ENCODE measurements at regions not wholly inside any gene's neighbourhood (a gene's known extent, or its start where the extent isn't known, plus 50 kb on each side); places are given as distances from the start of the nearest gene placed in this dataset.
"Not testable (repeated sequence)": the region's sequence is repeated elsewhere in the genome, so short reads cannot be mapped to it uniquely, and the experiment has no call there.

DNA sequence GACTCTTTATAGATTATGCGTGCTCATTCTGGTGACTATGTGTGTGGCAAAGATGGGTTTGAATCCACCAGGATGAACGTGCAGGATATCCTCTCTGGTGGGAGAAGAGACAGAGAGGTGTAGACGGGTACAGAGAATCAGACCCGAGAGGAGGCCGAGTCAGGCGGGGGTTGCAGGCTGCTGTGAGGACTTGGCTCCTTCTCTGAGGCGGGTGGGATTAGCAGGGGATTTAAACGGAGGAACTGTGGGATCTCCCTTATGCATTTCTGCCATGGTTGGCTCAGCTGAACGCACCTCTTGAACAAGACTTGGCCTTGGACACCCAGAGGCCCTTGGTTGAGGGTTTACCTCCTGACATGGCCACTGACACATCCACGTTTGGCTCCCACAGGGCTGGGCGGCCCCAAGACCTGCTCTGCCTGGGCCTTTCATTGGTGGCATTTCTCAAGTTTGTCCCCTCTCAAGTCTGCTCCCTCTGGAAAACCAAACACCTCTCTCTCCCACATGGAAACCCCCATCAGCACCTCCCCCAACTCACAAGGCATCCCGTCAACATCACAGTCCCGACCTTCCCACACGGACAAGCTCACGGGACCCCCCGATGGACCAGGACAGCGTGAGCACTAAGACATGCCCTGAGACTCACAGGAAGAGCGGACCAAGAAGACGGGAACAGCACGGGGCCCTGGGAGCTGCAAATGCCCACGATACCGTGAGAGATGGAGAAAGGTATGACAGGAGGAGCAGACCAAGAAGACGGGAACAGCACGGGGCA is 158.3 kb downstream of the RTP5 start:
- DNase-seq (ENCODE audit: low read depth, low spot score), result no peak

DNA sequence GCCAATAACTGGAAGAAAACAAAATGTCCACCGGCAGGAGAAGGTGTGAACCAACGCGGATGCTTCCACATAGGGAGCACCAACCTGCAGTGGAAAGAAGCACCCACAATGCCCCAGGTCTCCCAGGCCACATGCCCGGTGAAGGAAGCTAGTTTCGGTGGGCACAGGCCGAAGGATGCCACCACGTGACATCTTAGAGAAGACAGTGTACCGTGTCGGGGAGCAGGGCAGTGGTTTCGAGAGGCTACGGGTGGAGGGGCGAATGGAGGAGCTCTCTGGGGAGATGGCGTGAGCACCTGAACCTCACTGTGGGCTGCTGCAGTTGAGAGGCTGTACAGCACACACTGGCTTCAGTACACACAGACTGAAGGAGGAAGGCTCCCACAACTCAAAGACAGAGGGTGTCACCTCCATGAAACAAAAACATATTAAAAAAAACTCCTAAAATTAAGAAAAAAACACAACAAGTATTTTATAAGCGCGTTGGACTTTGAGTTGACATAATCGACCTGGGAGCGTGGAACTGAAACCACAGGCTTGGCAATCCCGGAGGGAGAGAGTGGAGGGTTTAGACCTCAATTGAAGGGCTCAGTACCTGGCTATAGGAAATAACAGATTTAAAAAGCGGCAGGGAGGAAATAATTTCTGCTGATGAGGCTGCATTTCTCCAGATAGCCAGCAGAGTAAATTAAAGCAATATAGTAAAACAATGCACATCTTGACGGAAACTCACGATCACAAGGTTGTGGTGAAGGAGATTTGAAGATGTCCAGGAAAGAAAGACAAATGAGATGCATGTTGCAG is 160.1 kb downstream of the RTP5 start:
- DNase-seq (ENCODE audit: low read depth, low spot score), result no peak

DNA sequence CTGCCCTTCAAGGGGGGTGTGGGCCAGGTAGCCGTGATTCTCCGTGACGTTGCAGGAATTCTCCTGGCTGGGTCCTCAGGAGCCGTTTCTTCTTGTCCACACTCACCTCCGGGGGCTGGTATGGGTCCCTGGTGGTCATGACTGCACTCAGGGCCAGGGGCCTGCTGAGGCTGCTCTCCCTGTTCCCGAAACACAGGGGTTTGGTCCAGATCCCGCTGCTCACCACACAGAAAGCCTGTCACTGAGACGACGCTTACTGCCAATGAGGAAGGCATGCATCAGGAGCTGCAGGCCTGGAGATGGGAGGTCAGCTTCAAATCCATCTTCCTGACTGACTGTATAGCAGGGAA is 160.7 kb downstream of the RTP5 start:
- DNase-seq (ENCODE audit: low read depth, low spot score), result no peak

DNA sequence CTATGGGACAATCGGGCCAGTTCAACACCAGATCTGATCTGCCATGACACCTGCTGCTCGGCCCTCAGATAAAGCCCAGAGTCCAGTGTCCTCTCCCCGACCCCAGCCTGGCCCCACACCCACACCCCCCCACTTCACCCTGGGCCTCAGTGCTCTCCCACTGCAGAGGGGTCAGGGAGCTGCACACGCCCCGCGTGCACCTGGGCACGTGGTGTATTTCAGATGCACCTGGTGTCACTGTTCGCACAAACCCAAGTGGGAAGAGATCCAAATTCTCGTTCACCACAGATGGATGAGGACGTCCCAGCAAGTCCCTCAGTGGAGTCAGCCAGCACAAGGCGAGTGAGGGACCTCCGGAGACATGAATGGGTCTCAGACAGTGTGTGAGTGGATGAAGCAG is 161.3 kb downstream of the RTP5 start:
- DNase-seq (ENCODE audit: low read depth, low spot score), result no peak

DNA sequence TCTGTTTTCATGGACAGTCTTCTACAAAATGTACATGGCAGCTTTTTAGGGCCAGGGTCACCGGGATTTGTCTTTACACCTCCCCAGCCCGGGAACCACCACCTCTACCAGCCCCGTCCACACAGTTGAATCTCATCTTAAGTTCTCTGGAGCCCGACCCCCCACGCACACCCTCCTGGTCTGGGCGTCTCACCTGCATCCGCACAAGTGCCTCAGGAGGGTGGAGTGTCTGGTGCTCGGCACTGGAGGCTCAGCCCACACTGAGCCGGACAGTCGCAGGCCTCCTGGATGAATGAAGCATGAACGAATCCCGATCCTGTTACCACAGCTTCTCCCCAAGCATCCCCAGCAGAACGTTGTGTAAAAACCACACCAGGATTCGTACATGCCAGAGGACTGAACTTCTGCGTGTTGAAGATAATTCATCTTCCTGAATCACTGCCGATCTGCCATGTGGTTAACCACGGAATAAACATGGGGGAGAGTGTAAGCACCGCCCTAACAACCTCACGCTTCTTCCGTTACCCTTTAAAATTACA is 162.0 kb downstream of the RTP5 start:
- DNase-seq (ENCODE audit: low read depth, low spot score), result no peak

DNA sequence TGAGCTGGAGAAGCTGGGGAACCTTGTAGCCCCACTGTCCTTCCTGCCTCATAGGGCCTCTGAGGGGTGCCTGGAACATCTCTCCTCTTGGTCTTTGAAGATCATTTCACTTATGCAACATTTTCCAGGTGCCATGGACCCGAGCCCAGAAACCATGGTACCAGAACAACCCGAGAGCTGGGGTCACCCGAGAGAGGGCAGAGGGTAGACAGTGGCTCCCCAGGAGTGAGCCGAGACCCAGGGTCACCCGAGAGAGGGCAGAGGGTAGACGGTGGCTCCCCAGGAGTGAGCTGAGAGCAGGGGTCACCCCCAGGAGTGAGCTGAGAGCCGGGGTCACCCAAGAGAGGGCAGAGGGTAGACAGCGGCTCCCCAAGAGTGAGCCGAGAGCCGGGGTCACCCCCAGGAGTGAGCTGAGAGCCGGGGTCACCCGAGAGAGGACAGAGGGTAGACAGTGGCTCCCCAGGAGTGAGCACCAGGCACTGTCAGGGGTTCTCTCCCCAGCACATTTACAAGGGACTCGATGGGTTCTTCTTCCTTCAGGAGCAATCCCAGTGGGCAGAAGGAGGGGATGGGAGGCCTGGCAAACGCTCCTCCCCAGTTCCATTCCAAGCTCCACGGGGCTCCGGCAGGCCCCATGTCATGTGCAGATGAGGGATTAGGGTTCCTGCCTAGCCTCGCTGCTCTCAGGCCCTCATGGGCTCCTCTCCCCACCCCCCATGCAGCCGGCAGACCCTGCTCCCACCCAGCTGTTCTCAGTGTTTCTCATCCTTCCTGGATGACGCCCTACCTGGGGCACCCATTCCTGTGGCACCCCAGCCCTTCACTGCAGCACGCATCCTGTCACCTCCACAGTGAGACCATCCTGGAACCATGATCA is 163.5 kb downstream of the RTP5 start:
- no peak for DNase-seq (ENCODE audit: low read depth, low spot score)

DNA sequence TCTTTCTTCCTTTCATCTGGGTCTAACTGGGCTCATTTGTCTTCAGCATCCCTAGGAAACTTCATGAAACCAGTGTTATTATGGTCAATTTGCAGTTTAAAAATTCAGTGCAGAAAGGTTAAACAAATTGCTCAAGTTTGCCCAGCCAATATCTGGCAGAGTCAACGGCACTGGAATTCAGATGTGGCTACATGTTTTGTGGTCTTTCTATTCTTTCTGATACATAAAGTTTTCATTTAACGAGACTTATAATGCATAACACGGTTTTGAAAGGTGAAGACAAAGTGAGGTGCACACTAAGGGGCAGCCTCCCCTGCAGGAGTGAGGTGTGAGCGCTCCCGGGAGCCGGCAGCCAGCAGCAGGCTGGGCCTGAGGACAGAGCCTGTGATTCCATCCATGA is 164.6 kb downstream of the RTP5 start:
- DNase-seq (ENCODE audit: low read depth, low spot score), result no peak

DNA sequence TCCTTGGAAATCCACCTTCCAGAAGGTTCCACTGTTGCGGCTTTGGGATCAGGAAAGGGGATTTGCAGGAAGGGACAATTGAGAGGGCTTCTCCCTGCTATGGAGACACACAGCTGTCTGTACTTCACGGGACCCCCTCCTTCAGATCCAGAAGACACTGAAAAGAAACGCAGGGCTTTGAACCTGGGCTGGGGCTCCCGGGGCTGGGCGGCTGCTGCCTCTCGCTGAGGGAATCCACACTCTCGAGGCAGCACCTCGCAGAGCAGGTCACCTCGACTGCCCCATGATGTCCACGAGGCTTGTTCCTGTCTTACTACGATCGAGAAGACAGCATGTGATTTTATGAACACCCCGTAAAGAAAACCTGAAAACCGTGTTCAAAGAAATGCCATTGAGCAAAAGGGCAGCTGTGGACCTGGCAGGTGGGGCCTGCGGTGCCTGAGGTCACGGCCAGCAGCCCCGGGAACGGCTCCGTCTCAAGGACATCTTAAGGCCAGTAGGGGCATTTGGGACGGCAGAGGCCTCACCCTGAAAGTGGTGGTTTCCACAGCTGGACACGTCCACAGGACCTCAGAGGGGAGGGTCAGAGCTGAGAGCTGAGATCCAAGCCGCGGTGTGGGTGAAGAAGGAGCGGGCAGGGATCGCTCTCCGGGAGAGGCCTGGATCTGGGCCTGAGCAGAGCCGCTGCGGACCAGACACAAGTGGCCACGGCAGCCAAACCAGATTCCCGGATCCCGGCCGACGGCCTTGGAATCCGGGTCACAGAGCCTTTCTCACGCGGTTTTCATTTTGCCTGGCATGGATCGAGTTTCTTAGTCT is 165.7 kb downstream of the RTP5 start:
- DNase-seq (ENCODE audit: low read depth, low spot score), result no peak

DNA sequence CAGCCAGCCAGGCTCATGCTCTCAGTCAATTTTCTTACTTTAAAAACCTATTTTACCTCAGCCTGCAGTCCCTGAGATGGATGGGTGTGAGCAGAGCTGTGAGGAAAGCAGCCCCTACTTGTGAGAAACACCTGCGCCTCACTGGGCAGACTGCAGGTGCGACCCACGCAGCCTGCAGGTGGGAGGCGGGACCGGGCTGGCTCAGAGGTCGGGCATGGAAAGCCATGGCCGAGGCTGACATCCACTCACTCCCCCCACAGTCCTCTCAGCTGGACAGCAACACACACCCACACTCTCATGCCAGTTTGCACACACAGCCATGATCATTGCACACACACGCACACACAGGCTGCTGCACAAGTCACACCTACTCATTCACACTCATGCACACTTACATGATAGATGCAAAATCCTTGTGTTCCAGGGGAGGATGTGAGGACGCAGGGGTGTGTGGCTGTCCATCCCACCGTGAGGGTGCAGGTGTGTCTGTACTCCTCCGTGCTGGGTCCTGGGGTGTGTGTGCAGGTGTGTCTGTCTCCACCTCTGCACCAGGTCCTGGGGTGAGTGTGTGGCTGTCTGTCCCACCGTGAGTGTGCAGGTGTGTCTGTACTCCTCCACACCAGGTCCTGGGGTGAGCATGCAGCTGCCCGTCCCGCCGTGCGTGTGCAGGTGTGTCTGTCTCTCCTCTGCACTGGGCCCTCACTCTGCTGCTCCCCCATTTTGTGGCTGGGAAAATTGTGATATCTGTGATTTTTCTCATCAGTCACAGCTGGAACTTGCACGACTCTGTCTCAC is 166.5 kb downstream of the RTP5 start:
- no peak for DNase-seq (ENCODE audit: low read depth, low spot score)

DNA sequence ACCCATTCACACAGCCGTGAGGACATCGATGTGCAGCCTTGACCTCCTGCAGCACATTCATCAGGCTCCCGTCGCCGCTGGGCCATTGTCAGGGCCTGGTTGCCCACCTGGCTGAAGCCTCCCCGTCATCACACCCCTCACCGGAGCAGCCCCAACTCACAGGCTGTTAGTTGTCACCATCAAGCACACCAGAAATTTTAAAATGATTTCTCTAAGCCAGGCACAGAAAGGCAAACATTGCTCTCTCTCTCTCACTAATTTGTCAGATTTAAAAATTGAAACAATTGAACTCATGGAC is 167.1 kb downstream of the RTP5 start:
- DNase-seq (ENCODE audit: low read depth, low spot score), result no peak

DNA sequence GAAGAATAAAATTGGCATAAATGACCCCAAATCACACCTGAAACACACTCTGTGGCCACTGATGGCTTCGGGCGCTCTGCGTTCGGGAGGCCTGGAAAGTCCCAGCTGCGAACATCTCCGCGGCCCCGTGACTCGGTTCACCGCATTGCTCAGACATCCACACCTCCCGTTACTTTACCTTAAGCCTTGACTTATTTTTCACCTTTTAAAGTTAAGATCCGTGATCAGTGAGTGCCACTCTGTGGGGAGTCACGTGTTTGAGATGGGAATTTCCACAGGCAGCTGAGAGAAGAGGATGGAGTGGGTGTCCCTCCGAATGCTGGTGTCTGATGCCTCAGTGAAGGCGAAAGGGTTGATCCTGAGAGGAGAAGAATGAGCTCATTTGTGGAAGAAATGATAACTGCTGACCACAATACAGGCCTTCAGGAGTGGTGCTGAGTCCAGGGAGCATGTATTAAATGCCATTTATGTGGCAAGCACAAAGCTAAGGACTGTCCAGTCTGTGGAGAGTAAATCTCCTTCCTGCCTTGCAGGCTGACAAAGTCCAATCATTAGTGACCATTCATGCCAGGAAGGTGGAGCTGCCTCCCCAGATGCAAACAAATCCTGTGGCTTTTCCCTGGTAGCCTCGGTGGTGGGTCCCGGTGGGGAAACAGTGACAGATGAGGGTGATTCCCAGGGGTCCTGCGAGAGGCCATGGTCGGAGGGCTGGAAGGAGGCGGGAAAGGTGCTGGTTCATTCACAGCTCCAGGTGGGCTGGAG is 168.8 kb downstream of the RTP5 start:
- no peak for DNase-seq (ENCODE audit: low read depth, low spot score)

DNA sequence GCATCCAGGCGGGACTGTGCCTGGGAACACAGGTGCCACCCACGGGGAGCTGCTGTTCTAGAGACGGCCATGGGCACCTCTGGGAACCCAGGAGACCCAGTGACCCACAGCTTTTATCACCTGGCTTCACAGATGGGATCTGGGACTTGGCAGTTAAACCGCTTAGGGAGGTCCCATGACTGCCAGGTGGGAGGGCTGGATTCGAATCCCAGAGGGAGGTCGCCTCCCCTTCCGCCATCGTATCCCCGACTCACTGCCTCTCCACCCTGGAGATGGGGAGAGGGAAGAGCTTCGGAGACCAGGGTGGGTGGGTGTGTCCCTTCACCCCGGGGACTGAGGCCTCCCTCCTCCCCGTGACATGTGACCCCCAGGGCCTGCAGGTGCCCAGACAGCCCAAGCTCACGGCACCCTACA is 169.4 kb downstream of the RTP5 start:
- DNase-seq (ENCODE audit: low read depth, low spot score), result no peak

DNA sequence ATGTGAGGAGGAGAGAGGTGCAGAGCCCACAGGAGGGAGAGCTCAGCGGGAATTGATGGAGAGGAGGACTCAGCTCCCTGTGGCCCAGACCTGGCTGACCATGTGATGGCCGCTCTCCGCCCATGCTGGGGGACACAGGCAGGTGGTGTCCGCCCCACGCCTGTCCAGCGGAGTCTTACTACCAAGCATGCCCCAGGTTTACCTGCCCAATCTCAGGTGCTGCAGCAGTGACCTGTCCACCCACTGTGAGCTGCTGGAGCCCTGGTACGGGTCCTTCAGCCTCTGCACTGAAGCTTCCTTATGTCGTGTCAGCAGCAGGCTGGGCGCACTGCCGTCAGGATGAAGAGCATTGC is 170.8 kb downstream of the RTP5 start:
- DNase-seq (ENCODE audit: low read depth, low spot score), result no peak

DNA sequence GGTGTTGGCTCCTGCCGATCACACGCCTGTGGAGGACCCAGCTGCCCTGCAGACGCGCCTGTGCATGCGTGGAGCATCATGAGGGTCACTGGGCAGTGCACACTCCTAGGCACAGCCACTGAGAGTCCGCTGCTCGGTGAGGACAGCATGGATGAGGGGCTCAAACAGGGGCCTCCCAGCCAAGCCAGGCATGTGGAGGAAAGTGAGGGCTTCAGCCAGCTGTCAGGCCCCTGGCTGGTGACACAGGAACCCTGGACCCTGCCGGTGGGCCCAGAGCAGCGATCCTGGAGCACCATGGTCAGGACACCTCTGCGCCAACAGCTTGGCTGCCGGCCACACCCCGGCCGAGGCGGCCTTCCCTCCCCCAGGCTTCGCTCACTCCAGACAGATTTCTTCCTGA is 171.2 kb downstream of the RTP5 start:
- no peak for DNase-seq (ENCODE audit: low read depth, low spot score)

DNA sequence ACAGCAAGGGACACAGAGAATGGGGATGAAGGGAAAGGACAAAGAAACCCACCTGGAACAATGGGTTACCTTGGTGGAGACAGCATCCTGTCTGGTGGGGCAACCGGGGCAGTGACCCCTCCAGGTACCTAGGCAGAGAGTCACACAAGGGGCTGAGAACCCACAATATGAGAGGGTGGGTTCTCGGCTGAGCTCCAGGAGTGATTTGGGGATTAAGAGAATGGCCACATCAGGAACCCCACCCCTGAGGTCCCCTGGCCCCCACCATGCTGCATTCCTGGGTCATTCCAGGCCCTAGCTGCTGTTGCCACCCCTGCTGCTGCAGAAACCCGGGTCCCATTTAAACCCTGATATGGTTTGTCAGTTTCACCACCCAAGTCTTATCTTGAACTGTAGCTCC is 172.3 kb downstream of the RTP5 start:
- DNase-seq (ENCODE audit: low read depth, low spot score), result no peak

DNA sequence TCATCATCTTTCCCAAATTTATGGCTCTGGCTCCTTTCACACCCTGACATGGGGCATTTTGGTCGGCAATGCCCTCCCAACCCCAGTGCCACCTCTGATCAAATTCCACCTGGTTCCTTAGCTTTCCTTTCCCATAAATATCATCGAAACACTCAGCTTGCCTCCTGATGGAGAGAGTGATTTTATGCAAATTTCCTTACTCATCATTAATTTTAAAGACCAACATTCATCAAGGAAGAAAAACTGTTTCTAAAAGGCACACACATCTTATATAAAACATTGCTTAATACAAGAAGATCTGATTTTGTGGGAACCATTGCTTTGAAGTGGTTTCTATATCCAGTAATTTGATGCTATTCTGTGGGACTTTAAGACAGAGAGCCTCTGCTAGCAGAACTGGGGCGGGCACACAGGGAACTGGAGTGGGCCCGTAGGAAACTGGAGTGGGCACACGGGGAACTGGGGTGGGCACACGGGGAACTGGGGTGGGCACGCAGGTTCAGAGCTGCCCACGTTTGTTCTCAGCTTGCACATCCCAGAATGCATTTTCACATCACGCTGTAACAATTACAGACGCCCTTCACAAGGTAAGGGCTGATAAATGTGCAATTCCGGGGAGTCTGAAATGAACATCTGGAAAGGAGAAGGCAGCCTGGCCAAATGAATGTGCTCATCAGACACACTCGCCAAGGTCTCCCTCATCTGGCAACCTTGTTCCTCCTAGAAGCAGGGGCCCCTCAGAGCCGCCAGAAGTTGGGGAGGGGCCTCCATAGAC is 174.2 kb downstream of the RTP5 start:
- DNase-seq (ENCODE audit: low read depth, low spot score), result no peak

DNA sequence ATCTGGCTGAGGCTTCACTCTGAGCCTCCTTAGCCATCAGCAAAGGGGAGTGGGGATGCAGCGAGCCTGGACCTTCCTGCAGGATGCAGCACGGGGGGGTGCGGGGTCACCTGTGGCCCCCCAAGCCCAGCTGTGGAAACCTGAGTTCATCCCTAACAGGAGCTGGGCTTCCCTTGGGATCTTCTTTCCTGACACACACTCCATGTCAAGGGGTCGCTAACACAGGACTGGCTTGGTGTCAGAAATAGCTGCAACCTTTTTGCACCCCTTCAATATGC is 174.7 kb downstream of the RTP5 start:
- DNase-seq (ENCODE audit: low read depth, low spot score), result no peak

DNA sequence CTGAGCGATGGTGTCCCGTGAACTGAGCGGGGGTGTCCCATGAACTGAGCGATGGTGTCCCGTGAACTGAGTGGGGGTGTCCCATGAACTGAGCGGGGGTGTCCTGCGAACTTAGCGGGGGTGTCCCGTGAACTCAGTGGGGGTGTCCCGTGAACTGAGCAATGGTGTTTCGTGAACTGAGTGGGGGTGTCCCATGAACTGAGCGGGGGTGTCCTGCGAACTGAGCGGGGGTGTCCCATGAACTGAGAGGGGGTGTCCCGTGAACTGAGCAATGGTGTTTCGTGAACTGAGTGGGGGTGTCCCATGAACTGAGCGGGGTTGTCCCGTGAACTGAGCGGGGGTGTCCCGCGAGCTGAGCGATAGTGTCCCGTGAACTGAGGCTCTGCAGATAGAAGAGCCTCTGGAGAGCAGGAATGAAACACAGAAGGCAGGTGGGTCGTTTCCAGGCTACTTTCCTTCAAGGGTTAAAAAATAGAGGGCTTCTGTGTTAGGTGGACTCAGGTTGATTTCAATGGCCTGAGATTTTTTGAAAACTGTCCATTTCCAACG is 176.1 kb downstream of the RTP5 start:
- not testable (repeated sequence) for DNase-seq (ENCODE audit: low read depth, low spot score)

DNA sequence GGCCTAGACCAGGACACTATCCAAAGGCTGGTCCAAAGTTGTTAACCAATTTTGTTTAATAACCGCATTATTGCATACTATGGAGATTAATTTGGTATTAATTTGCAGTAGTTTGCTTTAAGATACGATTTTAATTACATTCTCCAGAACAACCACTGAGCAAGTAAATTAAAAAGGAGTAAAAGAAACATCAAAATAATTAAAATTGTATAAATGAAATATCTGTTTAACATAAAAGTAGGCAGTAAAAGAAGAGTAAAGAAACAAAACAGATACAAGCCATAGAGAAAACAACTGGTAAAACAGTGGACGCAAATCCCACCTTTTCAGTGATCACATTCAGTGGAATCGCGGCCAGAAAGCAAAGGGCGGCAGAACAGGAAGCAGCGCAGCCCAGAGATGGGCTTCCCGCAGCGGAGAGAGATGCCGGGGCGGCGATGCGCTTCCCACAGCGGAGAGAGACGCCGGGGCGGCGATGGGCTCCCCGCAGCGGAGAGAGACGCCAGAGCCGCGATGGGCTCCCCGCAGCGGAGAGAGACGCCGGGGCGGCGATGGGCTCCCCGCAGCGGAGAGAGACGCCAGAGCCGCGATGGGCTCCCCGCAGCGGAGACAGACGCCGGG is 176.8 kb downstream of the RTP5 start:
- no peak for DNase-seq (ENCODE audit: low read depth, low spot score)
